Caco-2 (cell line): ENCODE measurements at regions not wholly inside any gene's neighbourhood (a gene's known extent, or its start where the extent isn't known, plus 50 kb on each side); places are given as distances from the start of the nearest gene placed in this dataset.
"Not testable (repeated sequence)": the region's sequence is repeated elsewhere in the genome, so short reads cannot be mapped to it uniquely, and the experiment has no call there.

Source experiments
- BruUV-seq: library from RNA; stranded (reverse); fragments of 400-500 nt; replicated peaks from 2 replicates; lab custom pipeline; 2021; lab: Mats Ljungman, UMichigan
- CTCF ChIA-PET: fragments of 300-600 bp; sonication (Branson Sonifier 250); formaldehyde crosslinking; loops from one replicate; lab custom pipeline; 2022; ENCODE audit warnings: antibody characterized with exemption; lab: Charles Lee
- POLR2A ChIA-PET: fragments of 300-600 bp; sonication (Branson Sonifier 250); formaldehyde crosslinking; loops from one replicate; lab custom pipeline; 2022; ENCODE audit warnings: antibody characterized with exemption; lab: Charles Lee
- DNase-seq, 2 experiments: peaks; one replicate each; pipeline versions ENCODE4 v3.0.0 to v3.0.0-alpha.2; 2020 to 2022
- H3K27me3 ChIP-seq: replicated peaks from 2 replicates; pipeline ENCODE4 v1.6.0; 2011; ENCODE audit warnings: low read length; ENCODE audit not compliant: control insufficient read depth, insufficient read depth
- H3K36me3 ChIP-seq: 2 replicates; pipeline ENCODE4 v1.5.1; 2011; ENCODE audit warnings: low read length; ENCODE audit not compliant: control insufficient read depth, insufficient read depth
- H3K4me1 ChIP-seq: fragments of 250-450 bp; sonication (Bioruptor Pico); 2 replicates; pipeline ENCODE4 v1.5.1; 2020; ENCODE audit warnings: mild to moderate bottlenecking
- H3K4me3 ChIP-seq: 2 replicates; pipeline ENCODE4 v1.5.1; 2011; ENCODE audit warnings: low read depth, mild to moderate bottlenecking, control low read depth, low read length
- H3K9me3 ChIP-seq: fragments of 250-450 bp; sonication (Bioruptor Pico); 2 replicates; pipeline ENCODE4 v1.5.1; 2020; ENCODE audit warnings: mild to moderate bottlenecking, moderate library complexity
- H3K27ac Mint-ChIP-seq: one replicate; pipeline ENCODE4 v1.8.0; 2022; ENCODE audit warnings: mixed read lengths; ENCODE audit not compliant: unreplicated experiment
- H3K27me3 Mint-ChIP-seq: one replicate; pipeline ENCODE4 v1.8.0; 2022; ENCODE audit warnings: mixed read lengths; ENCODE audit not compliant: insufficient read depth, unreplicated experiment
- H3K36me3 Mint-ChIP-seq: one replicate; pipeline ENCODE4 v1.8.0; 2022; ENCODE audit warnings: mild to moderate bottlenecking, mixed read lengths; ENCODE audit not compliant: insufficient read depth, unreplicated experiment
- H3K4me1 Mint-ChIP-seq: one replicate; pipeline ENCODE4 v1.8.0; 2022; ENCODE audit warnings: low read depth, mixed read lengths; ENCODE audit not compliant: unreplicated experiment
- H3K4me3 Mint-ChIP-seq: one replicate; pipeline ENCODE4 v1.8.0; 2022; ENCODE audit warnings: mild to moderate bottlenecking, moderate library complexity, mixed read lengths; ENCODE audit not compliant: unreplicated experiment
- H3K9me3 Mint-ChIP-seq: one replicate; pipeline ENCODE4 v1.8.0; 2022; ENCODE audit warnings: mixed read lengths; ENCODE audit not compliant: unreplicated experiment
- intact Hi-C: fragments of 100-400 bp; cut with micrococcal nuclease; formaldehyde crosslinking; loops from one replicate; pipeline ENCODE4 v1.10.0; 2022; ENCODE audit not compliant: unreplicated experiment
- TF ChIP-seq, protein P1 (sequence below), 2 experiments: fragments of 200-600 bp in 1 of 2; IDR thresholded peaks; 1 replicate in 1 of 2; 2 replicates in 1 of 2; pipeline versions ENCODE4 v1.5.1 to v1.8.0; 2011 to 2022; ENCODE audit warnings: antibody characterized with exemption in 1 of 2, control low read depth in 1 of 2, inconsistent platforms in 1 of 2, low read depth in 1 of 2, low read length in 1 of 2, mild to moderate bottlenecking in 1 of 2, moderate library complexity in 1 of 2; ENCODE audit not compliant: insufficient read depth in 1 of 2, severe bottlenecking in 1 of 2, unreplicated experiment in 1 of 2

DNA sequence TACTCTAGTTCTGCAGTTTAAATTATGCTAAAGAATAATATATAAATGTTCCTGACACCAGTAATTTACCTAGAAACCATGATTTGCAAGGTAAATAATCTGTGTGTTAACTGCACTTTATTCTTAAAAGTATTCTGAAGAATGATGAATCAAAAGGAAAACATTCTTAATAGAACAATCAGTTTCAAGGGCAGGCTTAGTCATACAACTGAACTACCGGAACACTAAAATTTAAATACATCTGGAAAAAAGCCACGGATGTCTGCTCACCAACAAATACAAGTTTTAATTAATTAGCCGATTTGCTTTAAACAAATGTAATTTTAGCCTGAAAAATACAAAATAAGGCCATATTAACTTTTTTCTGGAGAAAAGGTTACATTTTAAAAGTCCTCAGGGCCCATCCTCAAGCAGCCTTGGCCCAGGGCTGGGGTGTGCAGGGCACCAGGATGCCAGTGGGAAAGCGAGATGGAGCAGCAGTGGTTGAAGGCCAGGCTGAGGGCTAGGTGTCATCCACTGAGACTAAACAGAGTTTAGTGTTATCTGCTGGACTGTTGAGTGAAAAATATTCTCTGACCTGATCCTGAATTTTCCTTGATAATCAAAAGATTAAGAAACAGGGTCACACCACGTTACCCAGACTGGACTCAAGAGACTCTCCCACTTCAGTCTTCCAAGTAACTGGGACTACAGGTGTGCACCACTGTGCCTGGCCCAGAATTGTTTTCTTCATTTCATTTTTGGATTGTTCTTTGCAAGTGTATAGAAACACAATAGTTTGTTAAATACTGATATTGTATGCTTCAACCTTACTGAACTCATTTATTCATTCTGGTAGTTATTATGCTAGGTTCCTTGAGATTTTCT, 88.2 kb upstream of the DST start:
- H3K27ac Mint-ChIP-seq: no peak overlapping the region
- Histone ChIP-seq H3K27me3 (no peaks in the 10 kb centered on the region), H3K4me1 (peaks cover 62% of the 10 kb centered on the region), H3K4me3 (no peak overlapping the region), H3K36me3 (no peaks in the 10 kb centered on the region), H3K9me3 (no peaks in the 10 kb centered on the region)
- intact Hi-C loops: no loop called here
- H3K4me3 Mint-ChIP-seq: no peak overlapping the region
- H3K9me3 Mint-ChIP-seq: no peaks in the 10 kb centered on the region
- DNase-seq: no peak
- H3K36me3 Mint-ChIP-seq: peaks cover 10% of the 10 kb centered on the region
- ChIA-PET CTCF (no interaction called here), POLR2A (no interaction called here)
- H3K27me3 Mint-ChIP-seq: no peaks in the 10 kb centered on the region
- BruUV-seq: no TSS peak
- TF ChIP-seq, protein P1, sequence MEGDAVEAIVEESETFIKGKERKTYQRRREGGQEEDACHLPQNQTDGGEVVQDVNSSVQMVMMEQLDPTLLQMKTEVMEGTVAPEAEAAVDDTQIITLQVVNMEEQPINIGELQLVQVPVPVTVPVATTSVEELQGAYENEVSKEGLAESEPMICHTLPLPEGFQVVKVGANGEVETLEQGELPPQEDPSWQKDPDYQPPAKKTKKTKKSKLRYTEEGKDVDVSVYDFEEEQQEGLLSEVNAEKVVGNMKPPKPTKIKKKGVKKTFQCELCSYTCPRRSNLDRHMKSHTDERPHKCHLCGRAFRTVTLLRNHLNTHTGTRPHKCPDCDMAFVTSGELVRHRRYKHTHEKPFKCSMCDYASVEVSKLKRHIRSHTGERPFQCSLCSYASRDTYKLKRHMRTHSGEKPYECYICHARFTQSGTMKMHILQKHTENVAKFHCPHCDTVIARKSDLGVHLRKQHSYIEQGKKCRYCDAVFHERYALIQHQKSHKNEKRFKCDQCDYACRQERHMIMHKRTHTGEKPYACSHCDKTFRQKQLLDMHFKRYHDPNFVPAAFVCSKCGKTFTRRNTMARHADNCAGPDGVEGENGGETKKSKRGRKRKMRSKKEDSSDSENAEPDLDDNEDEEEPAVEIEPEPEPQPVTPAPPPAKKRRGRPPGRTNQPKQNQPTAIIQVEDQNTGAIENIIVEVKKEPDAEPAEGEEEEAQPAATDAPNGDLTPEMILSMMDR (IDR thresholded peaks at IDR 0.05; ENCODE audit: insufficient read depth in 1 of 2, low read depth in 1 of 2, low read length in 1 of 2, severe bottlenecking in 1 of 2, unreplicated experiment in 1 of 2): no peak
- H3K4me1 Mint-ChIP-seq: peaks cover 45% of the 10 kb centered on the region

- Mint-ChIP-seq H3K27ac (peak overlapping the region; percentile 46), H3K27me3 (no peaks in the 10 kb centered on the region), H3K4me3 (no peak overlapping the region), H3K9me3 (no peaks in the 10 kb centered on the region), H3K4me1 (peaks cover 53% of the 10 kb centered on the region), H3K36me3 (peaks cover 10% of the 10 kb centered on the region)
- no peaks in the 10 kb centered on the region for H3K9me3 ChIP-seq
- H3K27me3 ChIP-seq: no peaks in the 10 kb centered on the region
- H3K4me1 ChIP-seq: peaks cover 74% of the 10 kb centered on the region
- CTCF ChIA-PET: no interaction called here
- TF ChIP-seq, protein P1 (IDR thresholded peaks at IDR 0.05; ENCODE audit: insufficient read depth in 1 of 2, low read depth in 1 of 2, low read length in 1 of 2, severe bottlenecking in 1 of 2, unreplicated experiment in 1 of 2): no peak
- intact Hi-C loops: loop anchor here (5.0 kb wide), 1 partner anchor 33 kb away; no protein-coding TSS in a partner anchor
- POLR2A ChIA-PET: no interaction called here
- H3K36me3 ChIP-seq: no peaks in the 10 kb centered on the region; the same call in 1 of the 2 replicates
- no peak for DNase-seq
- no TSS peak for BruUV-seq
- no peak overlapping the region for H3K4me3 ChIP-seq
Observed at GRCh38 chr6:56729719-56730118, 87.0 kb upstream of the DST start.

- BruUV-seq, H3K27me3 ChIP-seq, H3K9me3 Mint-ChIP-seq, H3K36me3 ChIP-seq, DNase-seq, H3K27me3 Mint-ChIP-seq, H3K4me3 ChIP-seq, H3K9me3 ChIP-seq: not testable (repeated sequence)
- H3K4me1 ChIP-seq: peaks cover 80% of the 10 kb centered on the region
- peaks cover 10% of the 10 kb centered on the region for H3K36me3 Mint-ChIP-seq
- intact Hi-C loops: loop anchor here (5.0 kb wide), 1 partner anchor 33 kb away; no protein-coding TSS in a partner anchor
- ChIA-PET CTCF (interaction anchor here (0.6 kb wide), 3 partner anchors 16 to 91 kb away, joined by 4 to 5 read pairs (median 4); no protein-coding TSS in a partner anchor), POLR2A (interaction anchor here (0.6 kb wide), 2 partner anchors 42 to 114 kb away, joined by 3 to 7 read pairs; no protein-coding TSS in a partner anchor)
- H3K4me3 Mint-ChIP-seq: peak overlapping the region; percentile 47
- peaks cover 53% of the 10 kb centered on the region for H3K4me1 Mint-ChIP-seq
- peak overlapping the region; percentile 77 for H3K27ac Mint-ChIP-seq
Observed at GRCh38 chr6:56729166-56729565, 86.5 kb upstream of the DST start.
